NCI-H2107 treated with DMSO at 0.1 percent for 48 hours (cell line): ENCODE measurements at regions not wholly inside any gene's neighbourhood (a gene's known extent, or its start where the extent isn't known, plus 50 kb on each side); places are given as distances from the start of the nearest gene placed in this dataset.

Source experiments
- DNase-seq: peaks from one replicate; lab custom pipeline; 2025; ENCODE audit not compliant: unreplicated experiment; lab: John Stamatoyannopoulos, UW

DNA sequence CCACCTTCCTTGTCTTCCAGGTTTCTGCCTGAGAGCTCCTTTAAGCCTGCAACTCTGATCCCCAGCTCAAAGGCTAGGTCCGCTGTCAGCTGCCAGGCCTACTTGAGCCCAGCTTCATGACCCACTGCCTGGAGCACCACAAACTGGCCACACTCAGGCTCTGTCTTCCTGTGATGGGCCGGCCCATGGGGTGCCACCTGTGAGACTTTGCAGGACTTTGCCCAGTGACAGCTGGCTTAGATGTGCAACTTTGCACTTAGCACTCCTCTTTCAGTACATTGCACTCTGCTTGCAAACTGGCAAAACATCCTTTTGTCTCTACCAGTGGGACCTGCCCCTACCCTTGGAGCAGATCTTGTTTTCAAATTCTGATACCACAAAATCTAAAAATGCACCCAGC is 311.5 kb upstream of the PDE4D start:
- no peak for DNase-seq

DNA sequence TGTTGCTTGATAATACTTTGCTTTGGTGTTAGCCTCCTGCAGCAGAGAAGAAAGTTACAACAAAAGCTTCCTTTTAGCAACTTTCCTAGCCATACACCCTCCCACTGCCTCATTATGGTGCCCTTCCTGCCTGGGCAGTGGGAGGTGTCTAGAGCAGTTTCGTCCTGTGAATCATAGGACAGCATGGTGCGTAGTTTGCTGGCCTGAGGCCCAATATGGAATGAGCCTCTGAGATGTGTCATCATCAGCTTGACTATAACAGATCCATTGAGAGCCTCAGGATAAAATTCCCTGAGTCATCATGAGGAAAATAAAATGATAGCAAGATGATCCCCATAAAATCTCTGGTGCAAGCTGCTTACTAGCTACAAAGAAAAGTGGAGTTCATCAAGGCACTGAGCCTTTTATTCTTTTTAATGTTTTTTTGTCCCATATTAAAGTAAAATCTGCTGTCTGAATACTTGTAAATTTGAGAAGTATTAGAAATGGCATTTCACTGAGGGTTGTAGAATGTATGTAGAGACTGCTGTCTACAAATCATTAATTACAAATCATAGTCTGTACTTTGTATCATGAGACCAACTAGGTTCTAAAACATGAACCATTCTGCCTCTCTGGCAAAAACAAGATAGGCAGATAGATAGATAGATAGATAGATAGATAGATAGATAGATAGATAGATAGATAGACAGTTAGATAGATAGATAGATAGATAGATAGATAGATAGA is 303.0 kb upstream of the PDE4D start:
- no peak for DNase-seq

GRCh38 chr5:60195551-60195950 is 302.0 kb upstream of the PDE4D start:
- DNase-seq, result no peak

GRCh38 chr5:60195083-60195482 is 301.6 kb upstream of the PDE4D start:
- no peak for DNase-seq

DNA sequence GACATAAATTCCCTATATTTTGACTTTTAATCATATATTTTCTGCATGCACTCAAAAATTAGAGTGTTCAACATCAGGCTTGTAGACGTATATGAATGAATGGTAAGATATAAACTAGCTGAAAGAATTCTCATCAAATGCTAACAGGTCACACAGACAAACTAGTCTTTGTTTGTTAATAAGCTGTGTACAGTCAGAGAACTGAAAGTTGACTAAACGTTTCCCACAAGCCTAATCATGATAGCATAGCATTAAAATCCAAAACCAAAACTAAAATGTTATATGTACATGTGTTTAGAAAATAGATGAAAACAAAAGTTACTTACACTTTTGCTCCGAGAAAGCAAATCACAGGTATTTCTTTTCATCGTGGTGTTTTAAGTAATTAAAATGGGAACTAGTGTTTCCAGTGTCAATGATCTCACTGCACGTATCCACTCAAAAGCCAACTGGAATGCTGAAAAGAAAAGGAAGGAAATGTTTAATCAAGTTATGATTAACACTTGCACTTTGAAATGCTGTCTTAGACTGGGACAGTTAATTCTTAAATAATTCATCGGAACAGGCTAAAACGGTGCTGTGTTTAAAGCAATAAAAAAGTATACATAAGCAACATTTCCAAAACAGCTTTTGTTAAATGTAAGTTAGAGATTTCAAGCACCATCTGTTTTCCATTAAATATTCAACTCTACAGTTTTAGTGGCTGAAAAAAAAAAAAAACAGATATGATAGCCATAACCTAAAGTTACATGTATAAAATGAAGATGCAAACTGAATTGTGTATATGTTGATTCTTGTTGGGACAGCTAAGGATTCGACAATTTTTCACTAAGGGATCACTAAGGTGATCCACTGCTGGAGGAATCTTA is 291.9 kb upstream of the PDE4D start:
- DNase-seq, result no peak

GRCh38 chr5:60184606-60185005 is 291.1 kb upstream of the PDE4D start:
- no peak for DNase-seq

DNA sequence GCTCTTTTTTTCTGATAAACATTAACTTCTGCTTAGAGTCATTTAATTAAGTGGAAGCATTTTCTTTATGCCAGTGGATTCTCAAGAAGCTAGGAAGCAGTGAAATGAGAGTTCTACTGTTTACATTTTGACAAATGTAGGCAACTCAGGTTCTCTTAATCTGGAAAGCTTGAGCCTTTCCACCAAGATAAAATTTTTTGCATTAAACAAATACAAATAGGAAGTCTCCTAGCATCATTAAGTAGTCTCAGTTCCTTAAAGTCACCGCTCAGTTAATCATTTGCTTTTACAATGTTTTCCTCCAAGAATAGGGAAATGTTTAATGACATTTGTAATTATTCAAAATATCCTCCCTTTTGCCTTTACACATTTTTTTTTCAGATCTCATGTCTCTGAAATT is 290.4 kb upstream of the PDE4D start:
- DNase-seq, result no peak

- no peak for DNase-seq
Measured at GRCh38 chr5:60178101-60178500, 284.6 kb upstream of the PDE4D start.

DNA sequence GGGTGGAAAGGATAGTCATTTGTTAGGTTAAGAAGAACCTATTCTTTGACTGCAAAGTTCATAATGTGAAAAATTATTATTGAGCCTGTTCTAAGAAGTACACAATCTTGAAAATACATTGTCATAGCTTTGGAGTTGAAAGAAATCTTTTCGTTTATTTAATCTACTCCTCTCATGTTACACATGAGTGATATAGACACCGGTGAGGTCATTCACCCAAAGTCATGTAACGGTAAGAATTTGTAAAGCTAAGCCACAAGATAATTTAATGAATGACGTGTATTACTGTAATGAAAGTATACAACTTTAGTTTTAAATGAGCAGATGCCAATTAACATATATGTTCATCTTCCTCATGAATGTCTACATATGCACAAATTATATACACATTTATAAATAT is 284.1 kb upstream of the PDE4D start:
- no peak for DNase-seq

GRCh38 chr5:60173667-60174066 is 280.1 kb upstream of the PDE4D start:
- DNase-seq, result no peak

GRCh38 chr5:60163762-60164161 is 270.2 kb upstream of the PDE4D start:
- no peak for DNase-seq

DNA sequence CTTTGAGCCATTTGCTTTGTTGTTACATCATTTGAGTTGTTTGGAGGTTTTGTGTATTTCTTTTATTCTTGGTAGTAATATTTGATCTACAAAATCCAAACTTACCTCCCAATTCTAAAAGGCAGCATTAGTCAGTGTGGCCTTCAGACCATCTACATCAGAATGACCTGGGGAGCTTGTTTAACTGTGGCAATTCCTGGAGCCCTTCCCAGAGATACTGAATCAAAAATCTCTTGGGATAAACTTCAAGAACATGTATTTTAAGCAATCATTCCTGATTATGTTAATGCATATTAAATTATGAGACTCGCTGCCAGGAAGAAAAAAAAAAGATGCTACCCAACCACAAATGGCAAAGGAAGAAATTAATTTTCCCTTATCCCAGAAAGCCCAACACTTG is 268.9 kb upstream of the PDE4D start:
- no peak for DNase-seq

- no peak for DNase-seq
Measured at GRCh38 chr5:60161340-60161934, 267.9 kb upstream of the PDE4D start.

- DNase-seq, result no peak
Measured at GRCh38 chr5:60149081-60149480, 255.6 kb upstream of the PDE4D start.

DNA sequence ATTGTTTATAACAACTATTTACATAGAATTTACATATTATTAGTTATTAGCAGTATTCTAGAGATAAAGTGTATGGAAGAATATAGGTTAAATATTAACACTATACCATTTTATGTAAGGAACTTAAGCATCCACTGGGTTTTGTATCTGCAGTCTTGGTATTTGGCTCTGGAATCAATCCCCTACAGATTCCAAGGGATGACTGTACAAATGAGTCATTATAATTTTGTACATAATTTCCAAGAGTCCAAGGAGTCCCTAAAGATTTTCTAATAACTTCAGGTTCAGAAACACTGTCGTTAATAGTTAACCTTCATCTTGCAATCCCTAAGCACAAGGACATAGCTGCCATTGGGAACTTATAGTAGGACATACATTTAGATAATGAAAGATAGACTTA is 254.8 kb upstream of the PDE4D start:
- DNase-seq, result no peak

DNA sequence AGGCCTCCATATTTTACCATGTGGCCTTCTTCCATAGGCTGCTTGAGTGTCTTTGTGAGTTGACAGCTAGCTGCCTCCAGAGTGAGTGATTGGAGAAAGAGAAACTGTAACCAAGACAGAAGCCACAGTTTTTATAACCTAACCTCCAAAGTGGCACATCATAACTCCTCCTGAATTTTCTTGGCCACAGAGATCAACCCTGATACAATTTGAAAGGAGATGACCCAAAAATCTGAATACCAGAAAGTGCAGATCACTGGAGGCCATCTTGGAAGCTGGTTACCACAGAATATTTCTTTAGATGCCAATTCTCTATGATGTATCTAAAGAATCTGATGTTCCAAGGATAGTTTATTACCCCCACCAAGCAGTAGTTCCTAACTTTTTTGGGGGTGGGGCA is 254.3 kb upstream of the PDE4D start:
- DNase-seq, result no peak

DNA sequence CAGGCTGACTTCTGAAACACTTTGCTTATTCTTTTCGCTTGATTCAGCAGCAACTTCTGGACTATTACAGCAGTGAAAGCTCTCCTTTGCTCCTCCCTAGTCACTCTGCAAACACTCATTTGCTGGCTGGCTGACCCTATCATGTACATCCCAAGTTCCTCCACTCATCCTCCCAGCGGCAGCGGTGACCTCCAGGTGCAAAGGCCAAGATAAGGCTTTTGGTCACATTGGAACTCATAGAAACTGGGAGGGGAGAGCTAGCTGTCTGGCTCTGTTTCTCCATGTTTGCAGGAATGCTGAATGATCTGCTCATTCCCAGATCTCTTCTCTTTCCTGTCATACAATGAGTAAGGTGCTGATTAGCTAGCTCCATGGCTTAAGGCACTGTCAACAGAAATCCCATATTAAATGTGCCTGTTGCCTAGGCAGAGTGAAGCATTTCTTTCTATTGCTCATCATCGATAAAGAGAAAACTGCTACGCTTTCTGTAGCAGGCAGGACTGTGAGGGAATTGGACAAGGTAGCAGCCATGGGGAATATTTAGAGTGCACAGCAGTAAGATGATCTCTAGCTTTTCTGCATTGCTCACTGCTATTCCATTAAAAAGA is 250.5 kb upstream of the PDE4D start:
- no peak for DNase-seq

DNA sequence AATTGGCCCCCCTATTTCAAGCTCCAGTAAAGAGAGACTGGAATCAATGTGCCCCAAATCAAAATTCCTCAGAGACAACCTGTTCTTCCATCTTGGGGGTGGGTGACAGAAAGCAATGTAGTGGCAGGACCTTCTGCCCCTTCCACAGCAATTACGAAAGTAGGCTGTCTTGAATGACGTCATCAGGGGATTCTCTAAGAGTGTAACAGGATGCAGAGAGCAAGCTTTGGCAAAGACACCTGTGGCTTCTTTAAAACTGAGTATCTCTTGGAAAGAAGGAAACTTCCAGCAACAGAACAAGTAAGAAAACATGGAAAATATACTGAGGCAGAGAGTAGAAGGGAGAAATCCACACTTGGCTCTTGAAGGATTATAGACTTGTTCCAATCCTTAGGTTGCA is 247.6 kb upstream of the PDE4D start:
- no peak for DNase-seq

GRCh38 chr5:60136841-60137240 is 243.3 kb upstream of the PDE4D start:
- no peak for DNase-seq

DNA sequence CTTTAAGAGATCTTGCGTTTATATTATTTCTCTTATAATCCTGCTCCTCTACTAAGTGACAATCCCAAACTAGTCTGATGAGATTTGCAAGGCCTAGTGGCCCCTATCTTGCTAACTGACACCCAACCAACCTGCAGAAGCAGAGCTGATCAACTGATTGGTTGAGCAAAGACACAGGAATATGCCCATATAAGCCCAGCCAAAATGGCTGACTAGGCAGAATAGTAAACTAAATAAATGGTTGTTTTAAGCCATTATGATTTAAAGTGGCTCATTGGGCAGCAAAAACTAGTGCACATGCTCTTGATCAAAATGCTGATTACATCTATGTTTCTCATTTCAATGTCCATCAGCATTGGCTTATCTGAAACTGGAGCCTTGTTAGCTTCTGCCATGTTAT is 238.0 kb upstream of the PDE4D start:
- no peak for DNase-seq

- DNase-seq, result no peak
Measured at GRCh38 chr5:60125636-60126035, 232.1 kb upstream of the PDE4D start.
